ENCODE measurements at regions not wholly inside any gene's neighbourhood (a gene's known extent, or its start where the extent isn't known, plus 50 kb on each side); places are given as distances from the start of the nearest gene placed in this dataset.

GRCh38 chr2:11016735-11017388 is 105.1 kb downstream of the KCNF1 start:
- no peak for TF ChIP-seq HDGF (IDR thresholded peaks at IDR 0.05; ENCODE audit: borderline replicate concordance)
- no peak for TF ChIP-seq ZNF384 (IDR thresholded peaks at IDR 0.05)
- no peak for TF ChIP-seq FOXM1 (IDR thresholded peaks at IDR 0.05; ENCODE audit: borderline replicate concordance)
- TF ChIP-seq SP1 (IDR thresholded peaks at IDR 0.05): no peak
- TF ChIP-seq BHLHE40 (IDR thresholded peaks at IDR 0.05; ENCODE audit: borderline replicate concordance): no peak
- TF ChIP-seq TARDBP (IDR thresholded peaks at IDR 0.05): no peak
- TF ChIP-seq ELF4 (IDR thresholded peaks at IDR 0.05): no peak
- TF ChIP-seq, protein P1, sequence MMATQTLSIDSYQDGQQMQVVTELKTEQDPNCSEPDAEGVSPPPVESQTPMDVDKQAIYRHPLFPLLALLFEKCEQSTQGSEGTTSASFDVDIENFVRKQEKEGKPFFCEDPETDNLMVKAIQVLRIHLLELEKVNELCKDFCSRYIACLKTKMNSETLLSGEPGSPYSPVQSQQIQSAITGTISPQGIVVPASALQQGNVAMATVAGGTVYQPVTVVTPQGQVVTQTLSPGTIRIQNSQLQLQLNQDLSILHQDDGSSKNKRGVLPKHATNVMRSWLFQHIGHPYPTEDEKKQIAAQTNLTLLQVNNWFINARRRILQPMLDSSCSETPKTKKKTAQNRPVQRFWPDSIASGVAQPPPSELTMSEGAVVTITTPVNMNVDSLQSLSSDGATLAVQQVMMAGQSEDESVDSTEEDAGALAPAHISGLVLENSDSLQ (IDR thresholded peaks at IDR 0.05): no peak
- no peak for TF ChIP-seq FOXA1 (IDR thresholded peaks at IDR 0.05)
- TF ChIP-seq FOXK2 (IDR thresholded peaks at IDR 0.05): no peak
- TF ChIP-seq LEF1 (IDR thresholded peaks at IDR 0.05; ENCODE audit: borderline replicate concordance): no peak

Measured in HEK293T (cell line).